Prostate gland (tissue), 2 donors: ENCODE measurements at regions not wholly inside any gene's neighbourhood (a gene's known extent, or its start where the extent isn't known, plus 50 kb on each side); places are given as distances from the start of the nearest gene placed in this dataset.

Experiments
- DNase-seq: peaks from one replicate; pipeline ENCODE4 v3.0.0-alpha.2; 2019; ENCODE audit warnings: low spot score
- H3K27ac ChIP-seq, 2 donors: fragments of 200-600 bp; sonication (generic); 2 replicates each; pipeline ENCODE4 v1.5.1; 2017 to 2019
- H3K27me3 ChIP-seq: fragments of 200-600 bp; sonication (generic); replicated peaks from 2 replicates; pipeline ENCODE4 v1.5.1; 2019; ENCODE audit not compliant: insufficient read depth
- H3K36me3 ChIP-seq, 2 donors: fragments of 200-600 bp; sonication (generic); 1 replicate in 1 of 2; 2 replicates in 1 of 2; pipeline versions ENCODE4 v1.5.1 to v1.8.1; 2017 to 2019
- H3K4me1 ChIP-seq: fragments of 200-600 bp; sonication (generic); replicated peaks from 2 replicates; pipeline ENCODE4 v1.5.1; 2019
- H3K4me3 ChIP-seq, 2 donors: fragments of 200-600 bp; sonication (generic); 2 replicates each; pipeline ENCODE4 v1.5.1; 2017 to 2019
- H3K9me3 ChIP-seq: fragments of 200-600 bp; sonication (generic); 2 replicates; pipeline ENCODE4 v1.5.1; 2017
- CTCF ChIP-seq, 4 experiments: fragments of 200-600 bp in 2 of 4; fragments of 450-650 bp in 2 of 4; sonication (generic) in 2 of 4; IDR thresholded peaks; 1 replicate in 3 of 4; 2 replicates in 1 of 4; pipeline ENCODE4 v1.5.1; 2016 to 2019; ENCODE audit warnings: antibody characterized with exemption in 4 of 4, mild to moderate bottlenecking in 2 of 4, moderate library complexity in 2 of 4
- POLR2A ChIP-seq: fragments of 450-650 bp; IDR thresholded peaks from one replicate; pipeline ENCODE4 v1.6.1; 2016; ENCODE audit warnings: antibody characterized with exemption, mild to moderate bottlenecking
- POLR2AphosphoS5 ChIP-seq: sonication (generic); formaldehyde crosslinking; IDR thresholded peaks from one replicate; pipeline ENCODE4 v1.6.1; 2017; ENCODE audit warnings: antibody characterized with exemption
- WGBS: methylation state at CpG from one replicate; pipeline ENCODE4 v1.1.5; 2018; 5-methylcytosine and 5-hydroxymethylcytosine counted together
- intact Hi-C: fragments of 100-400 bp; cut with DNase I; formaldehyde crosslinking; loops from one replicate; pipeline ENCODE4 v1.14.2; 2022

- H3K36me3 ChIP-seq = no peaks in the 10 kb centered on the region
- H3K4me3 ChIP-seq = no peak overlapping the region
- H3K9me3 ChIP-seq = no peaks in the 10 kb centered on the region
- no peaks in the 10 kb centered on the region for H3K4me1 ChIP-seq
- no peak overlapping the region for H3K27ac ChIP-seq
- 47% methylated on average over 3 of the region's 3 CpGs for WGBS
- H3K27me3 ChIP-seq = no peaks in the 10 kb centered on the region
- DNase-seq = no peak
- intact Hi-C loops = no loop called here
- TF ChIP-seq POLR2A (no peak), POLR2AphosphoS5 (no peak), CTCF (IDR thresholded peaks at IDR 0.05) (no peak)
Measured at GRCh38 chr9:13873203-13873602, 440.7 kb downstream of the NFIB start.

- intact Hi-C loops = no loop called here
- no peaks in the 10 kb centered on the region for H3K4me1 ChIP-seq
- 92% methylated on average over 4 of the region's 4 CpGs for WGBS
- H3K27me3 ChIP-seq = no peaks in the 10 kb centered on the region
- TF ChIP-seq POLR2A = no peak
- TF ChIP-seq CTCF (IDR thresholded peaks at IDR 0.05) = no peak
- TF ChIP-seq POLR2AphosphoS5 = no peak
- DNase-seq = no peak
- no peaks in the 10 kb centered on the region for H3K36me3 ChIP-seq
- no peak overlapping the region for H3K4me3 ChIP-seq
- no peak overlapping the region for H3K27ac ChIP-seq
- H3K9me3 ChIP-seq = no peaks in the 10 kb centered on the region
Measured at GRCh38 chr9:13868336-13868735, 445.6 kb downstream of the NFIB start.

- no peak for DNase-seq
- TF ChIP-seq CTCF (IDR thresholded peaks at IDR 0.05) (no peak), POLR2A (no peak), POLR2AphosphoS5 (no peak)
- Histone ChIP-seq H3K9me3 (no peaks in the 10 kb centered on the region), H3K4me1 (no peaks in the 10 kb centered on the region), H3K27me3 (no peaks in the 10 kb centered on the region), H3K27ac (no peak overlapping the region), H3K4me3 (no peak overlapping the region), H3K36me3 (no peaks in the 10 kb centered on the region)
- intact Hi-C loops = no loop called here
- WGBS = 91% methylated on average over 1 of the region's 1 CpG
Measured at GRCh38 chr9:13865869-13866268, 448.1 kb downstream of the NFIB start.

- WGBS = 66% methylated on average over 1 of the region's 1 CpG
- H3K27me3 ChIP-seq = no peaks in the 10 kb centered on the region
- DNase-seq = no peak
- H3K4me1 ChIP-seq = no peaks in the 10 kb centered on the region
- intact Hi-C loops = no loop called here
- H3K36me3 ChIP-seq = no peaks in the 10 kb centered on the region
- TF ChIP-seq POLR2A (no peak), POLR2AphosphoS5 (no peak), CTCF (IDR thresholded peaks at IDR 0.05) (no peak)
- no peaks in the 10 kb centered on the region for H3K9me3 ChIP-seq
- no peak overlapping the region for H3K27ac ChIP-seq
- H3K4me3 ChIP-seq = no peak overlapping the region
Measured at GRCh38 chr9:13863112-13863511, 450.8 kb downstream of the NFIB start.

GRCh38 chr9:13862654-13863053, 451.3 kb downstream of the NFIB start:
- no peak for TF ChIP-seq POLR2AphosphoS5
- no peak for TF ChIP-seq CTCF (IDR thresholded peaks at IDR 0.05)
- TF ChIP-seq POLR2A = no peak
- DNase-seq = no peak
- Histone ChIP-seq H3K27ac (no peak overlapping the region), H3K9me3 (no peaks in the 10 kb centered on the region), H3K27me3 (no peaks in the 10 kb centered on the region), H3K4me3 (no peak overlapping the region), H3K36me3 (no peaks in the 10 kb centered on the region), H3K4me1 (no peaks in the 10 kb centered on the region)
- intact Hi-C loops = no loop called here
